NCI-H69 (cell line): ENCODE measurements at regions not wholly inside any gene's neighbourhood (a gene's known extent, or its start where the extent isn't known, plus 50 kb on each side); places are given as distances from the start of the nearest gene placed in this dataset.

Experiments
- DNase-seq: peaks from one replicate; lab custom pipeline; 2025; lab: John Stamatoyannopoulos, UW

GRCh38 chr2:126406267-126406666 lies 249.7 kb upstream of the GYPC start:
- DNase-seq = no peak

- no peak for DNase-seq
Observed at GRCh38 chr2:126408671-126409070, 247.3 kb upstream of the GYPC start.

GRCh38 chr2:126409850-126410249 lies 246.1 kb upstream of the GYPC start:
- DNase-seq = no peak

- DNase-seq = no peak
Observed at GRCh38 chr2:126413079-126413478, 242.9 kb upstream of the GYPC start.

GRCh38 chr2:126419403-126419802 lies 236.6 kb upstream of the GYPC start:
- no peak for DNase-seq

GRCh38 chr2:126425943-126426342 lies 230.0 kb upstream of the GYPC start:
- no peak for DNase-seq

- DNase-seq = no peak
Observed at GRCh38 chr2:126429103-126429502, 226.9 kb upstream of the GYPC start.

GRCh38 chr2:126431136-126431535 lies 224.8 kb upstream of the GYPC start:
- no peak for DNase-seq

- no peak for DNase-seq
Observed at GRCh38 chr2:126436411-126436810, 219.5 kb upstream of the GYPC start.

GRCh38 chr2:126437016-126437415 lies 218.9 kb upstream of the GYPC start:
- DNase-seq = no peak

GRCh38 chr2:126444512-126444911 lies 211.4 kb upstream of the GYPC start:
- no peak for DNase-seq

- no peak for DNase-seq
Observed at GRCh38 chr2:126446106-126446695, 209.8 kb upstream of the GYPC start.

- no peak for DNase-seq
Observed at GRCh38 chr2:126448611-126449010, 207.3 kb upstream of the GYPC start.

- no peak for DNase-seq
Observed at GRCh38 chr2:126449677-126450076, 206.3 kb upstream of the GYPC start.

GRCh38 chr2:126463892-126464674 lies 191.9 kb upstream of the GYPC start:
- no peak for DNase-seq

- no peak for DNase-seq
Observed at GRCh38 chr2:126467367-126468054, 188.4 kb upstream of the GYPC start.

- no peak for DNase-seq
Observed at GRCh38 chr2:126475031-126475430, 180.9 kb upstream of the GYPC start.

GRCh38 chr2:126476691-126477090 lies 179.3 kb upstream of the GYPC start:
- DNase-seq = no peak

GRCh38 chr2:126480033-126480432 lies 175.9 kb upstream of the GYPC start:
- DNase-seq = no peak

- DNase-seq = no peak
Observed at GRCh38 chr2:126482582-126483464, 173.1 kb upstream of the GYPC start.

- DNase-seq = no peak
Observed at GRCh38 chr2:126494593-126494992, 161.4 kb upstream of the GYPC start.

GRCh38 chr2:126495189-126495588 lies 160.8 kb upstream of the GYPC start:
- DNase-seq = no peak
